RWPE1 (cell line): ENCODE measurements at regions not wholly inside any gene's neighbourhood (a gene's known extent, or its start where the extent isn't known, plus 50 kb on each side); places are given as distances from the start of the nearest gene placed in this dataset.

ENCODE experiments used
- CTCF ChIA-PET: fragments of 350-600 bp; sonication (Branson Sonifier 250); formaldehyde crosslinking; extraction: SDS; loops from one replicate; lab custom pipeline; 2021; lab: Yijun Ruan, JAX
- POLR2A ChIA-PET: fragments of 400-600 bp; formaldehyde crosslinking; extraction: SDS; loops from one replicate; lab custom pipeline; 2020; ENCODE audit warnings: antibody characterized with exemption; ENCODE audit not compliant: low non-redundant PET; lab: Yijun Ruan, JAX
- DNase-seq: peaks from one replicate; pipeline ENCODE4 v3.0.0; 2012; ENCODE audit warnings: low spot score
- H3K27ac ChIP-seq: fragments of 450-650 bp; 2 replicates; pipeline ENCODE4 v1.5.1; 2017
- CTCF ChIP-seq: fragments of 450-650 bp; conservative IDR thresholded peaks from 2 replicates; pipeline ENCODE4 v1.5.1; 2017; ENCODE audit warnings: low read depth, mild to moderate bottlenecking

GRCh38 chr14:35965400-35965799 is 139.3 kb downstream of the BRMS1L start:
- no peak for TF ChIP-seq CTCF
- POLR2A ChIA-PET: no interaction called here
- no peak overlapping the region for H3K27ac ChIP-seq
- no peak for DNase-seq
- CTCF ChIA-PET: no interaction called here

- CTCF ChIA-PET: no interaction called here
- POLR2A ChIA-PET: no interaction called here
- H3K27ac ChIP-seq: no peak overlapping the region
- no peak for DNase-seq
- no peak for TF ChIP-seq CTCF
Measured at GRCh38 chr14:35964697-35965286, 138.7 kb downstream of the BRMS1L start.

GRCh38 chr14:35963209-35963608 is 137.1 kb downstream of the BRMS1L start:
- POLR2A ChIA-PET: no interaction called here
- DNase-seq: no peak
- no peak overlapping the region for H3K27ac ChIP-seq
- CTCF ChIA-PET: no interaction called here
- no peak for TF ChIP-seq CTCF

- no peak overlapping the region for H3K27ac ChIP-seq
- ChIA-PET CTCF (no interaction called here), POLR2A (no interaction called here)
- no peak for TF ChIP-seq CTCF
- no peak for DNase-seq
Measured at GRCh38 chr14:35961697-35962274, 135.6 kb downstream of the BRMS1L start.

GRCh38 chr14:35959835-35960234 is 133.7 kb downstream of the BRMS1L start:
- CTCF ChIA-PET: no interaction called here
- no peak overlapping the region for H3K27ac ChIP-seq
- no peak for DNase-seq
- POLR2A ChIA-PET: no interaction called here
- TF ChIP-seq CTCF: no peak

GRCh38 chr14:35958499-35958898 is 132.4 kb downstream of the BRMS1L start:
- ChIA-PET POLR2A (no interaction called here), CTCF (no interaction called here)
- H3K27ac ChIP-seq: no peak overlapping the region
- no peak for DNase-seq
- no peak for TF ChIP-seq CTCF
